Stomach (tissue), 4 donors: ENCODE measurements at regions not wholly inside any gene's neighbourhood (a gene's known extent, or its start where the extent isn't known, plus 50 kb on each side); places are given as distances from the start of the nearest gene placed in this dataset.

ENCODE experiments used
- EP300 ChIP-seq: sonication (generic); formaldehyde crosslinking; IDR thresholded peaks from one replicate; pipeline ENCODE4 v1.6.1; 2017; ENCODE audit warnings: antibody characterized with exemption
- POLR2AphosphoS5 ChIP-seq, 3 donors: sonication (generic); formaldehyde crosslinking; IDR thresholded peaks; one replicate each; pipeline ENCODE4 v1.6.1; 2016; ENCODE audit warnings: antibody characterized with exemption in 3 of 3
- TF ChIP-seq, protein P1 (sequence below), 7 experiments: fragments of 450-650 bp in 4 of 7; fragments of 200-600 bp in 3 of 7; sonication (generic) in 3 of 7; IDR thresholded peaks; one replicate each; pipeline ENCODE4 v1.5.1; 2016 to 2019; ENCODE audit warnings: antibody characterized with exemption in 7 of 7, control low read depth in 2 of 7, mild to moderate bottlenecking in 1 of 7

DNA sequence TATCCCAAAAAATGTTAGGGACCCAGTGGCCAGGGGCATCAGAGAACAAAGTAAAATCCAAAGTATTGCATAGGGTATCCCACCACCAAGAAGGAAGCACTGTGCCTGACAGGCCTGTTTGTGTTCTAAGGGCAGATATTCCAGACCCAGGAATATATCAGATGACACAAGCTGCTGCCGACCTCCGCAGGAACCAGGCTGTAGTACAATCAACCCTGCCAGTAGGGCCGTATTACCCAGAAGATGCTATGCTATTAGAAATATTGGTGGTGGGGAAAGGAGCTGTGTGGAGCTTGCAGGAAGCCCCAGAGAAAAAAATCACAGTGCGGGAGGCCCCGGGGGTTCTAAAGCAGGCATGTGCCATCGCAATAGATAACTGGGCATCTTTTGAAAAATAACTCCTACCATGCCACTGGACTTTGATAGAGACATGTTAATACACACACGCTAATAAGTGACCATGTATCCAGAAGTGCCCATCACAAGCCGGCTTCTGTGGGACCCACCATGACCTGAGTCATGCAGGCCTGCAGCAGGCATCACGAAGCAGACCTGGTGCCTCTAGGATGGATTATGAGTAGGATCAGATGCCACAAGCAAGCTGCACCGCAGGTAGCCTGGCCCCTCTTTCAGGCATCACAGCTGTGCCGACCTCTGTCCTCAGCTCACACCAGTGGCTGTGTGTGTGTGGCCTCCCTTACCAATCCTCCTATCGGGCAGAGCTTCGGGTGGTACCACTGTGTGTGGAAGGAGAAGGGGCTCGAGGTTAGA lies 242.7 kb downstream of the BCL11B start:
- no peak for TF ChIP-seq EP300
- TF ChIP-seq, protein P1, sequence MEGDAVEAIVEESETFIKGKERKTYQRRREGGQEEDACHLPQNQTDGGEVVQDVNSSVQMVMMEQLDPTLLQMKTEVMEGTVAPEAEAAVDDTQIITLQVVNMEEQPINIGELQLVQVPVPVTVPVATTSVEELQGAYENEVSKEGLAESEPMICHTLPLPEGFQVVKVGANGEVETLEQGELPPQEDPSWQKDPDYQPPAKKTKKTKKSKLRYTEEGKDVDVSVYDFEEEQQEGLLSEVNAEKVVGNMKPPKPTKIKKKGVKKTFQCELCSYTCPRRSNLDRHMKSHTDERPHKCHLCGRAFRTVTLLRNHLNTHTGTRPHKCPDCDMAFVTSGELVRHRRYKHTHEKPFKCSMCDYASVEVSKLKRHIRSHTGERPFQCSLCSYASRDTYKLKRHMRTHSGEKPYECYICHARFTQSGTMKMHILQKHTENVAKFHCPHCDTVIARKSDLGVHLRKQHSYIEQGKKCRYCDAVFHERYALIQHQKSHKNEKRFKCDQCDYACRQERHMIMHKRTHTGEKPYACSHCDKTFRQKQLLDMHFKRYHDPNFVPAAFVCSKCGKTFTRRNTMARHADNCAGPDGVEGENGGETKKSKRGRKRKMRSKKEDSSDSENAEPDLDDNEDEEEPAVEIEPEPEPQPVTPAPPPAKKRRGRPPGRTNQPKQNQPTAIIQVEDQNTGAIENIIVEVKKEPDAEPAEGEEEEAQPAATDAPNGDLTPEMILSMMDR (IDR thresholded peaks at IDR 0.05): no peak
- no peak for TF ChIP-seq POLR2AphosphoS5 (IDR thresholded peaks at IDR 0.05)
